ENCODE measurements at regions not wholly inside any gene's neighbourhood (a gene's known extent, or its start where the extent isn't known, plus 50 kb on each side); places are given as distances from the start of the nearest gene placed in this dataset.

- TF ChIP-seq CTCF (IDR thresholded peaks at IDR 0.05) = no peak
Measured at GRCh38 chr1:228930479-228930957, 195.2 kb downstream of the RHOU start.

- TF ChIP-seq CTCF (IDR thresholded peaks at IDR 0.05) = no peak
Measured at GRCh38 chr1:228933753-228934152, 198.5 kb downstream of the RHOU start.

- TF ChIP-seq CTCF (IDR thresholded peaks at IDR 0.05) = no peak
Measured at GRCh38 chr1:228935198-228935663, 200.0 kb downstream of the RHOU start.

- TF ChIP-seq CTCF (IDR thresholded peaks at IDR 0.05) = no peak
Measured at GRCh38 chr1:228935855-228936727, 200.8 kb downstream of the RHOU start.

- no peak for TF ChIP-seq CTCF (IDR thresholded peaks at IDR 0.05)
Measured at GRCh38 chr1:228936881-228937280, 201.6 kb downstream of the RHOU start.

GRCh38 chr1:228937351-228937750, 202.1 kb downstream of the RHOU start:
- no peak for TF ChIP-seq CTCF (IDR thresholded peaks at IDR 0.05)

GRCh38 chr1:228937851-228938536, 202.7 kb downstream of the RHOU start:
- TF ChIP-seq CTCF (IDR thresholded peaks at IDR 0.05) = no peak
